Neural cell (in vitro differentiated cells): ENCODE measurements at regions not wholly inside any gene's neighbourhood (a gene's known extent, or its start where the extent isn't known, plus 50 kb on each side); places are given as distances from the start of the nearest gene placed in this dataset.

Source experiments
- CTCF ChIP-seq: fragments of 450-650 bp; IDR thresholded peaks from 2 replicates; pipeline ENCODE4 v1.5.1; 2014; ENCODE audit warnings: antibody characterized with exemption, mild to moderate bottlenecking, moderate library complexity; ENCODE audit not compliant: poor library complexity, severe bottlenecking
- MXI1 ChIP-seq: fragments of 450-650 bp; conservative IDR thresholded peaks from 2 replicates; pipeline ENCODE4 v1.6.1; 2014; ENCODE audit warnings: antibody characterized with exemption, mild to moderate bottlenecking; ENCODE audit not compliant: poor library complexity, severe bottlenecking
- REST ChIP-seq: IDR thresholded peaks from 2 replicates; pipeline ENCODE4 v1.6.1; 2012; ENCODE audit warnings: borderline replicate concordance

GRCh38 chr1:4495809-4496208 lies 158.6 kb upstream of the AJAP1 start:
- TF ChIP-seq CTCF = no peak
- no peak for TF ChIP-seq REST
- TF ChIP-seq MXI1 = no peak
